SU-DHL-6 (cell line): ENCODE measurements at regions not wholly inside any gene's neighbourhood (a gene's known extent, or its start where the extent isn't known, plus 50 kb on each side); places are given as distances from the start of the nearest gene placed in this dataset.

Experiments used
- H2AFZ ChIP-seq: fragments of 200-600 bp; sonication (generic); 2 replicates; pipeline ENCODE4 v1.6.1; 2014; ENCODE audit warnings: low read depth, mild to moderate bottlenecking, moderate library complexity, mixed read lengths, antibody characterized with exemption, low read length; ENCODE audit not compliant: severe bottlenecking
- H3F3A ChIP-seq: fragments of 200-600 bp; shearing (Covaris generic); 2 replicates; pipeline ENCODE4 v1.6.0; 2016; ENCODE audit warnings: antibody characterized with exemption, mild to moderate bottlenecking; ENCODE audit not compliant: insufficient read depth
- H3K27ac ChIP-seq: fragments of 200-600 bp; sonication (generic); 2 replicates; pipeline ENCODE4 v1.5.1; 2016; ENCODE audit warnings: low read depth, mild to moderate bottlenecking, low read length, moderate library complexity, mixed read lengths
- H3K27me3 ChIP-seq: fragments of 200-600 bp; sonication (generic), shearing (Covaris generic); 2 replicates; pipeline ENCODE4 v1.6.0; 2014; ENCODE audit warnings: mild to moderate bottlenecking, low read length
- H3K36me3 ChIP-seq: fragments of 200-600 bp; sonication (generic); 2 replicates; pipeline ENCODE4 v1.6.1; 2014; ENCODE audit warnings: mild to moderate bottlenecking, low read length, mixed read lengths
- H3K4me2 ChIP-seq: fragments of 300-600, 200-600 bp; shearing (Covaris generic), sonication (generic); 2 replicates; pipeline ENCODE4 v1.6.0; 2014; ENCODE audit warnings: low read length, low read depth, mild to moderate bottlenecking; ENCODE audit not compliant: poor library complexity, severe bottlenecking
- H3K4me3 ChIP-seq: fragments of 200-600 bp; sonication (generic); 2 replicates; pipeline ENCODE4 v1.5.1; 2014; ENCODE audit warnings: antibody characterized with exemption, low read length, mild to moderate bottlenecking, mixed read lengths; ENCODE audit not compliant: insufficient read depth, poor library complexity, severe bottlenecking
- H3K79me2 ChIP-seq: fragments of 200-600 bp; sonication (generic); 2 replicates; pipeline ENCODE4 v1.6.1; 2014; ENCODE audit warnings: mild to moderate bottlenecking, low read length, moderate library complexity; ENCODE audit not compliant: insufficient read depth
- H3K9ac ChIP-seq: fragments of 200-600 bp; sonication (generic); 2 replicates; pipeline ENCODE4 v1.7.0; 2014; ENCODE audit warnings: mild to moderate bottlenecking, low read length
- H3K9me2 ChIP-seq: fragments of 200-600 bp; sonication (generic); replicated peaks from 2 replicates; pipeline ENCODE4 v1.6.1; 2014; ENCODE audit warnings: low read length; ENCODE audit not compliant: insufficient read depth
- H3K9me3 ChIP-seq: fragments of 200-600 bp; sonication (generic); 2 replicates; pipeline ENCODE4 v1.6.1; 2014; ENCODE audit warnings: low read length, mixed read lengths; ENCODE audit not compliant: insufficient read depth
- H4K20me1 ChIP-seq: fragments of 200-600 bp; sonication (generic); 2 replicates; pipeline ENCODE4 v1.6.1; 2014; ENCODE audit warnings: low read depth, mild to moderate bottlenecking, antibody characterized with exemption, low read length, moderate library complexity, mixed read lengths
- CTCF ChIP-seq: fragments of 200-600 bp; sonication (generic); IDR thresholded peaks from one replicate; pipeline ENCODE4 v1.5.1; 2017; ENCODE audit warnings: antibody characterized with exemption, mild to moderate bottlenecking, low read length, moderate library complexity; ENCODE audit not compliant: insufficient read depth, poor library complexity, severe bottlenecking
- EZH2phosphoT487 ChIP-seq: fragments of 200-600 bp; sonication (generic), shearing (Covaris generic); conservative IDR thresholded peaks from 2 replicates; pipeline ENCODE4 v1.6.1; 2018; ENCODE audit warnings: mild to moderate bottlenecking, antibody characterized with exemption, low read length, moderate library complexity, mixed read lengths

DNA sequence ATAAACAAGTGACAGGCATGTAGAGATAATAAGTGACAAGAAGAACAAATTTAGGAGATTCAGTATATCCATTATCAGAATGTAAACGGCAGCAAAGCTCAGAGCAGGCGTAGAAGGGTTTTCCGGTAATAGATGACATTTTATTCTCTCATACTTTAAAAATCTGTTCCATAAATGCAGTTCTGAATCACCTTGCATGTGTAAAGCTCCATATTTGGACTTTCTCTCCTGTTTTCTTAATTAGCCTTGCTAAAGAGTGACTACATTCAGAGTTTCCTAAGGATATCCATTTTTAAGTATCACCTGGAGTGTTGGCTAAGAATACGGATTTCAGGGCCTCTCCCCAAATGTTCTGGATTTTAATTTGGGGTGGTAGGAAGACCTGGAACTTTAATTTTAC lies 122.0 kb downstream of the SPP2 start:
- Histone ChIP-seq H3K4me2 (no peak overlapping the region), H3F3A (no peaks in the 10 kb centered on the region), H3K9me2 (no peaks in the 10 kb centered on the region; the same call in 1 of the 2 replicates), H3K27me3 (no peaks in the 10 kb centered on the region), H4K20me1 (no peaks in the 10 kb centered on the region), H3K27ac (no peak overlapping the region), H3K9ac (no peak overlapping the region), H2AFZ (no peak overlapping the region), H3K79me2 (no peaks in the 10 kb centered on the region), H3K36me3 (no peaks in the 10 kb centered on the region), H3K4me3 (no peak overlapping the region), H3K9me3 (no peaks in the 10 kb centered on the region)
- TF ChIP-seq CTCF (no peak), EZH2phosphoT487 (no peak)

DNA sequence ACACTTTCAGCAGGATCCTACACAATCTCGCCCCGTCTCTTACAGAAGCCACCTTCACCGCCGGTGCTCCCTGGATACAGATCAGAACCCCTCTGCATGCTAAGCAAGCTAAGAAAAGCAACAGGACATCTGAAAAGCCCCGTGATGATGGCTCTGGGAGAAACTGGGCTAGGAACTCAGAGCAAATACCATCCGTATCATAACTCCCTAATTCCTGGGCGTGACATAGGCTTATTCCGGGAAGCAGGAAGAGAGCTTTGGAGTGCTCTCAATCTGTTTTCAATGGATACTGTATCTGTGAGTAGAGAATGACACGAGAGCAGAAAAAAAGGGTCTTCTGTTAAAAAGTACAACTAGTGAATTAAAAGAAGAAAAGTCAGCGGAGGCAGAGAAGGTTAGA lies 121.6 kb downstream of the SPP2 start:
- no peak overlapping the region for H3K9ac ChIP-seq
- no peaks in the 10 kb centered on the region; the same call in 1 of the 2 replicates for H3K9me2 ChIP-seq
- H3K36me3 ChIP-seq, result no peaks in the 10 kb centered on the region
- no peaks in the 10 kb centered on the region for H3K9me3 ChIP-seq
- H3F3A ChIP-seq, result no peaks in the 10 kb centered on the region
- no peaks in the 10 kb centered on the region for H3K27me3 ChIP-seq
- no peak overlapping the region for H3K4me2 ChIP-seq
- no peak overlapping the region for H3K27ac ChIP-seq
- no peaks in the 10 kb centered on the region for H4K20me1 ChIP-seq
- H2AFZ ChIP-seq, result no peak overlapping the region
- no peaks in the 10 kb centered on the region for H3K79me2 ChIP-seq
- TF ChIP-seq EZH2phosphoT487, result no peak
- TF ChIP-seq CTCF, result no peak
- no peak overlapping the region for H3K4me3 ChIP-seq

- H3K79me2 ChIP-seq, result no peaks in the 10 kb centered on the region
- H3K27me3 ChIP-seq, result no peaks in the 10 kb centered on the region
- no peaks in the 10 kb centered on the region for H4K20me1 ChIP-seq
- no peak for TF ChIP-seq EZH2phosphoT487
- no peak for TF ChIP-seq CTCF
- H3K4me3 ChIP-seq, result no peak overlapping the region
- H3K36me3 ChIP-seq, result no peaks in the 10 kb centered on the region
- no peaks in the 10 kb centered on the region for H3F3A ChIP-seq
- H3K27ac ChIP-seq, result no peak overlapping the region
- no peak overlapping the region for H3K4me2 ChIP-seq
- no peak overlapping the region for H2AFZ ChIP-seq
- no peak overlapping the region for H3K9ac ChIP-seq
- no peaks in the 10 kb centered on the region for H3K9me3 ChIP-seq
- H3K9me2 ChIP-seq, result no peaks in the 10 kb centered on the region; the same call in 1 of the 2 replicates
Observed at GRCh38 chr2:234171666-234172065, 121.2 kb downstream of the SPP2 start.
